ENCODE measurements at regions not wholly inside any gene's neighbourhood (a gene's known extent, or its start where the extent isn't known, plus 50 kb on each side); places are given as distances from the start of the nearest gene placed in this dataset.

GRCh38 chr16:60645541-60645940 is 1390.7 kb downstream of the CDH8 start:
- TF ChIP-seq ZNF114 (CRISPR knock-in tag; IDR thresholded peaks at IDR 0.05) (no peak), POLR2AphosphoS5 (IDR thresholded peaks at IDR 0.05; ENCODE audit: low read depth) (no peak), CREB1 (CRISPR knock-in tag; IDR thresholded peaks at IDR 0.05; ENCODE audit: low read depth) (no peak)
- TF ChIP-seq, protein P1, sequence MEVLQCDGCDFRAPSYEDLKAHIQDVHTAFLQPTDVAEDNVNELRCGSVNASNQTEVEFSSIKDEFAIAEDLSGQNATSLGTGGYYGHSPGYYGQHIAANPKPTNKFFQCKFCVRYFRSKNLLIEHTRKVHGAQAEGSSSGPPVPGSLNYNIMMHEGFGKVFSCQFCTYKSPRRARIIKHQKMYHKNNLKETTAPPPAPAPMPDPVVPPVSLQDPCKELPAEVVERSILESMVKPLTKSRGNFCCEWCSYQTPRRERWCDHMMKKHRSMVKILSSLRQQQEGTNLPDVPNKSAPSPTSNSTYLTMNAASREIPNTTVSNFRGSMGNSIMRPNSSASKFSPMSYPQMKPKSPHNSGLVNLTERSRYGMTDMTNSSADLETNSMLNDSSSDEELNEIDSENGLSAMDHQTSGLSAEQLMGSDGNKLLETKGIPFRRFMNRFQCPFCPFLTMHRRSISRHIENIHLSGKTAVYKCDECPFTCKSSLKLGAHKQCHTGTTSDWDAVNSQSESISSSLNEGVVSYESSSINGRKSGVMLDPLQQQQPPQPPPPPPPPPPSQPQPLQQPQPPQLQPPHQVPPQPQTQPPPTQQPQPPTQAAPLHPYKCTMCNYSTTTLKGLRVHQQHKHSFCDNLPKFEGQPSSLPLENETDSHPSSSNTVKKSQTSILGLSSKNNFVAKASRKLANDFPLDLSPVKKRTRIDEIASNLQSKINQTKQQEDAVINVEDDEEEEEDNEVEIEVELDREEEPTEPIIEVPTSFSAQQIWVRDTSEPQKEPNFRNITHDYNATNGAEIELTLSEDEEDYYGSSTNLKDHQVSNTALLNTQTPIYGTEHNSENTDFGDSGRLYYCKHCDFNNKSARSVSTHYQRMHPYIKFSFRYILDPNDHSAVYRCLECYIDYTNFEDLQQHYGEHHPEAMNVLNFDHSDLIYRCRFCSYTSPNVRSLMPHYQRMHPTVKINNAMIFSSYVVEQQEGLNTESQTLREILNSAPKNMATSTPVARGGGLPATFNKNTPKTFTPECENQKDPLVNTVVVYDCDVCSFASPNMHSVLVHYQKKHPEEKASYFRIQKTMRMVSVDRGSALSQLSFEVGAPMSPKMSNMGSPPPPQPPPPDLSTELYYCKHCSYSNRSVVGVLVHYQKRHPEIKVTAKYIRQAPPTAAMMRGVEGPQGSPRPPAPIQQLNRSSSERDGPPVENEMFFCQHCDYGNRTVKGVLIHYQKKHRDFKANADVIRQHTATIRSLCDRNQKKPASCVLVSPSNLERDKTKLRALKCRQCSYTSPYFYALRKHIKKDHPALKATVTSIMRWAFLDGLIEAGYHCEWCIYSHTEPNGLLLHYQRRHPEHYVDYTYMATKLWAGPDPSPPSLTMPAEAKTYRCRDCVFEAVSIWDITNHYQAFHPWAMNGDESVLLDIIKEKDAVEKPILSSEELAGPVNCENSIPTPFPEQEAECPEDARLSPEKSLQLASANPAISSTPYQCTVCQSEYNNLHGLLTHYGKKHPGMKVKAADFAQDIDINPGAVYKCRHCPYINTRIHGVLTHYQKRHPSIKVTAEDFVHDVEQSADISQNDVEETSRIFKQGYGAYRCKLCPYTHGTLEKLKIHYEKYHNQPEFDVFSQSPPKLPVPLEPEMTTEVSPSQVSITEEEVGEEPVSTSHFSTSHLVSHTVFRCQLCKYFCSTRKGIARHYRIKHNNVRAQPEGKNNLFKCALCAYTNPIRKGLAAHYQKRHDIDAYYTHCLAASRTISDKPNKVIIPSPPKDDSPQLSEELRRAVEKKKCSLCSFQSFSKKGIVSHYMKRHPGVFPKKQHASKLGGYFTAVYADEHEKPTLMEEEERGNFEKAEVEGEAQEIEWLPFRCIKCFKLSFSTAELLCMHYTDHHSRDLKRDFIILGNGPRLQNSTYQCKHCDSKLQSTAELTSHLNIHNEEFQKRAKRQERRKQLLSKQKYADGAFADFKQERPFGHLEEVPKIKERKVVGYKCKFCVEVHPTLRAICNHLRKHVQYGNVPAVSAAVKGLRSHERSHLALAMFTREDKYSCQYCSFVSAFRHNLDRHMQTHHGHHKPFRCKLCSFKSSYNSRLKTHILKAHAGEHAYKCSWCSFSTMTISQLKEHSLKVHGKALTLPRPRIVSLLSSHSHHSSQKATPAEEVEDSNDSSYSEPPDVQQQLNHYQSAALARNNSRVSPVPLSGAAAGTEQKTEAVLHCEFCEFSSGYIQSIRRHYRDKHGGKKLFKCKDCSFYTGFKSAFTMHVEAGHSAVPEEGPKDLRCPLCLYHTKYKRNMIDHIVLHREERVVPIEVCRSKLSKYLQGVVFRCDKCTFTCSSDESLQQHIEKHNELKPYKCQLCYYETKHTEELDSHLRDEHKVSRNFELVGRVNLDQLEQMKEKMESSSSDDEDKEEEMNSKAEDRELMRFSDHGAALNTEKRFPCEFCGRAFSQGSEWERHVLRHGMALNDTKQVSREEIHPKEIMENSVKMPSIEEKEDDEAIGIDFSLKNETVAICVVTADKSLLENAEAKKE (CRISPR knock-in tag; IDR thresholded peaks at IDR 0.05), result no peak
- TF ChIP-seq, protein P2, sequence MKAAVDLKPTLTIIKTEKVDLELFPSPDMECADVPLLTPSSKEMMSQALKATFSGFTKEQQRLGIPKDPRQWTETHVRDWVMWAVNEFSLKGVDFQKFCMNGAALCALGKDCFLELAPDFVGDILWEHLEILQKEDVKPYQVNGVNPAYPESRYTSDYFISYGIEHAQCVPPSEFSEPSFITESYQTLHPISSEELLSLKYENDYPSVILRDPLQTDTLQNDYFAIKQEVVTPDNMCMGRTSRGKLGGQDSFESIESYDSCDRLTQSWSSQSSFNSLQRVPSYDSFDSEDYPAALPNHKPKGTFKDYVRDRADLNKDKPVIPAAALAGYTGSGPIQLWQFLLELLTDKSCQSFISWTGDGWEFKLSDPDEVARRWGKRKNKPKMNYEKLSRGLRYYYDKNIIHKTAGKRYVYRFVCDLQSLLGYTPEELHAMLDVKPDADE (IDR thresholded peaks at IDR 0.05), result no peak
- no peaks in the 10 kb centered on the region for H3K79me2 ChIP-seq (replicated peaks; ENCODE audit: insufficient read depth)
- peaks cover 15% of the 10 kb centered on the region; the same call in 1 of the 2 replicates for H3K4me1 ChIP-seq (ENCODE audit: insufficient read depth)
- H2AFZ ChIP-seq, result no peak overlapping the region
- H3K36me3 Mint-ChIP-seq (ENCODE audit: low read depth), result no peaks in the 10 kb centered on the region
- 0 out of 2 replicates have a peak, but pooled peaks cover 8% of the 10 kb centered on the region for H3K9me2 ChIP-seq (ENCODE audit: insufficient read depth)
- ATAC-seq (no peak), DNase-seq (ENCODE audit: low spot score) (no peak)
- no peaks in the 10 kb centered on the region; the same call in 2 of the 3 replicates for H3K9me3 Mint-ChIP-seq
- H3K36me3 ChIP-seq (ENCODE audit: insufficient read depth), result no peaks in the 10 kb centered on the region
- H3K4me2 ChIP-seq, result peak overlapping the region; percentile 64
- no peak overlapping the region for H3K27ac ChIP-seq (ENCODE audit: low read depth)
- H3K27ac Mint-ChIP-seq, result no peak overlapping the region
- no peak overlapping the region for H3K4me3 Mint-ChIP-seq
- H3K4me3 ChIP-seq, result no peak overlapping the region
- no peaks in the 10 kb centered on the region for H3K27me3 Mint-ChIP-seq (ENCODE audit: insufficient read depth, low read depth, poor library complexity)
- peaks cover 13% of the 10 kb centered on the region for H3K4me1 Mint-ChIP-seq
- H4K20me1 ChIP-seq (replicated peaks; ENCODE audit: insufficient read depth), result no peaks in the 10 kb centered on the region
- no peaks in the 10 kb centered on the region for H3K27me3 ChIP-seq (ENCODE audit: insufficient read depth)
- H3F3A ChIP-seq (replicated peaks; ENCODE audit: low read depth), result no peaks in the 10 kb centered on the region

GRCh38 chr16:60642956-60643355 is 1393.3 kb downstream of the CDH8 start:
- ATAC-seq (no peak), DNase-seq (ENCODE audit: low spot score) (no peak)
- H3K36me3 Mint-ChIP-seq (ENCODE audit: low read depth), result no peaks in the 10 kb centered on the region
- Histone ChIP-seq H3F3A (replicated peaks; ENCODE audit: low read depth) (no peaks in the 10 kb centered on the region), H3K9me2 (ENCODE audit: insufficient read depth) (0 out of 2 replicates have a peak, but pooled peaks cover 5% of the 10 kb centered on the region), H2AFZ (no peak overlapping the region), H3K79me2 (replicated peaks; ENCODE audit: insufficient read depth) (no peaks in the 10 kb centered on the region), H3K27me3 (ENCODE audit: insufficient read depth) (no peaks in the 10 kb centered on the region), H3K4me2 (no peak overlapping the region), H3K27ac (ENCODE audit: low read depth) (no peak overlapping the region), H3K36me3 (ENCODE audit: insufficient read depth) (no peaks in the 10 kb centered on the region), H3K4me1 (ENCODE audit: insufficient read depth) (peaks cover 18% of the 10 kb centered on the region; the same call in 1 of the 2 replicates), H3K4me3 (no peak overlapping the region), H4K20me1 (replicated peaks; ENCODE audit: insufficient read depth) (no peaks in the 10 kb centered on the region)
- H3K9me3 Mint-ChIP-seq, result no peaks in the 10 kb centered on the region; the same call in 2 of the 3 replicates
- H3K27ac Mint-ChIP-seq, result no peak overlapping the region
- H3K27me3 Mint-ChIP-seq (ENCODE audit: insufficient read depth, low read depth, poor library complexity), result no peaks in the 10 kb centered on the region
- no peak overlapping the region for H3K4me3 Mint-ChIP-seq
- peaks cover 16% of the 10 kb centered on the region for H3K4me1 Mint-ChIP-seq
- TF ChIP-seq EZH2phosphoT487 (IDR thresholded peaks at IDR 0.05; ENCODE audit: unreplicated experiment) (no peak), STAT1 (IDR thresholded peaks at IDR 0.05; ENCODE audit: unreplicated experiment) (no peak), ZNF114 (CRISPR knock-in tag; IDR thresholded peaks at IDR 0.05) (no peak), POLR2AphosphoS5 (IDR thresholded peaks at IDR 0.05; ENCODE audit: low read depth) (no peak), CREB1 (CRISPR knock-in tag; IDR thresholded peaks at IDR 0.05; ENCODE audit: low read depth) (no peak), CTCF (conservative IDR thresholded peaks at IDR 0.05; ENCODE audit: low read depth in 2 of 2) (no peak)
- TF ChIP-seq, protein P2 (IDR thresholded peaks at IDR 0.05), result no peak
